ENCODE measurements at regions not wholly inside any gene's neighbourhood (a gene's known extent, or its start where the extent isn't known, plus 50 kb on each side); places are given as distances from the start of the nearest gene placed in this dataset.

DNA sequence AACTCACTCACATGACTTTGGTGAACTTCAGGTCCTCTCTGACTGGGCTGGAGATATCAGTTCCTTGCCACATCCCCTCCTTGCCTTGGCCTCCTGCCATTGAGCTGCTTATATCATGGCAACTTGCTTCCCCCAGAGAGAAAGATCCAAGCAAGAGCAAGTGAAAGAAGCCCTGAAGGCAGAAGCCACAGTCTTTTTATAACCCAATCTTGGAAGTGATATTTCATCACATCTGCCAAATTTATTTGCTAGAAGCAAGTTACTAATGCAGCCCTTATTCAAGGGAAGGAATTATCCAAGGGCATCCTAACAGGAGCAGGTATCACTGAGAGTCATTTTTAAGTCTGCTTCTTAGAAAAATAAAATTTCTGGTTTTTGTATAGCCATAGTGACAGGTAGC lies 127.8 kb downstream of the SLC38A4 start (continued):
- TF ChIP-seq, protein P1, sequence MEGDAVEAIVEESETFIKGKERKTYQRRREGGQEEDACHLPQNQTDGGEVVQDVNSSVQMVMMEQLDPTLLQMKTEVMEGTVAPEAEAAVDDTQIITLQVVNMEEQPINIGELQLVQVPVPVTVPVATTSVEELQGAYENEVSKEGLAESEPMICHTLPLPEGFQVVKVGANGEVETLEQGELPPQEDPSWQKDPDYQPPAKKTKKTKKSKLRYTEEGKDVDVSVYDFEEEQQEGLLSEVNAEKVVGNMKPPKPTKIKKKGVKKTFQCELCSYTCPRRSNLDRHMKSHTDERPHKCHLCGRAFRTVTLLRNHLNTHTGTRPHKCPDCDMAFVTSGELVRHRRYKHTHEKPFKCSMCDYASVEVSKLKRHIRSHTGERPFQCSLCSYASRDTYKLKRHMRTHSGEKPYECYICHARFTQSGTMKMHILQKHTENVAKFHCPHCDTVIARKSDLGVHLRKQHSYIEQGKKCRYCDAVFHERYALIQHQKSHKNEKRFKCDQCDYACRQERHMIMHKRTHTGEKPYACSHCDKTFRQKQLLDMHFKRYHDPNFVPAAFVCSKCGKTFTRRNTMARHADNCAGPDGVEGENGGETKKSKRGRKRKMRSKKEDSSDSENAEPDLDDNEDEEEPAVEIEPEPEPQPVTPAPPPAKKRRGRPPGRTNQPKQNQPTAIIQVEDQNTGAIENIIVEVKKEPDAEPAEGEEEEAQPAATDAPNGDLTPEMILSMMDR (IDR thresholded peaks at IDR 0.05; ENCODE audit: control extremely low read depth in 1 of 3, insufficient read depth in 1 of 3, low read depth in 1 of 3, low read length in 3 of 3) = no peak
- TF ChIP-seq, protein P2, sequence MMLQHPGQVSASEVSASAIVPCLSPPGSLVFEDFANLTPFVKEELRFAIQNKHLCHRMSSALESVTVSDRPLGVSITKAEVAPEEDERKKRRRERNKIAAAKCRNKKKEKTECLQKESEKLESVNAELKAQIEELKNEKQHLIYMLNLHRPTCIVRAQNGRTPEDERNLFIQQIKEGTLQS (IDR thresholded peaks at IDR 0.05; ENCODE audit: insufficient read depth, low read depth, low read length) = no peak
- no peak for TF ChIP-seq KDM1A (IDR thresholded peaks at IDR 0.05; ENCODE audit: borderline replicate concordance, low read length)
- no peak for TF ChIP-seq RAD21 (IDR thresholded peaks at IDR 0.05 in 1 of 2, conservative IDR thresholded peaks at IDR 0.05 in 1 of 2; ENCODE audit: low read depth in 2 of 2, low read length in 2 of 2)
